B cell (primary cell): ENCODE measurements at regions not wholly inside any gene's neighbourhood (a gene's known extent, or its start where the extent isn't known, plus 50 kb on each side); places are given as distances from the start of the nearest gene placed in this dataset.

Experiments
- EZH2 ChIP-seq: IDR thresholded peaks from 2 replicates; pipeline ENCODE4 v1.6.1; 2012; ENCODE audit warnings: borderline replicate concordance, low read depth, mild to moderate bottlenecking, moderate library complexity, low read length; ENCODE audit not compliant: insufficient read depth, poor library complexity, severe bottlenecking
- TF ChIP-seq, protein P1 (sequence below): fragments of 200-600 bp; IDR thresholded peaks from one replicate; pipeline ENCODE4 v1.8.0; 2022; ENCODE audit warnings: antibody characterized with exemption, mild to moderate bottlenecking

DNA sequence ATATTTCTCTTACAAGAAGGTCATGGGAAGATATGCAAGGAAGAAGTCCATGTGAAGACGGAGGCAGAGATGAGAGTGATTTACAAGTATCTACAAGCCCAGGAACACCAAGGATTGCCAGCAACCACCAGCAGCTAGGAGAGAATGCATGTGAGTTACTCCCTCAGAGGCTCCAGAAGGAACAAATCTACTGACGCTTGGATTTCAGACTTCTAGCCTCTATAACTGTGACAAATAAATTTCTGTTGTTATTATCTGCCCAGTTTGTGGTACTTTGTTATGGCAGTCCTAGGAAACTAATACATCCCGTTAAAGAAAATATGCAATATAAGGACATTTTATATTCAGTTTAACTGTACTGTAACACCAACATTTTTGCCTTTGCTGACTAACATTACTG lies 283.9 kb downstream of the BCHE start:
- TF ChIP-seq EZH2 = no peak
- TF ChIP-seq, protein P1, sequence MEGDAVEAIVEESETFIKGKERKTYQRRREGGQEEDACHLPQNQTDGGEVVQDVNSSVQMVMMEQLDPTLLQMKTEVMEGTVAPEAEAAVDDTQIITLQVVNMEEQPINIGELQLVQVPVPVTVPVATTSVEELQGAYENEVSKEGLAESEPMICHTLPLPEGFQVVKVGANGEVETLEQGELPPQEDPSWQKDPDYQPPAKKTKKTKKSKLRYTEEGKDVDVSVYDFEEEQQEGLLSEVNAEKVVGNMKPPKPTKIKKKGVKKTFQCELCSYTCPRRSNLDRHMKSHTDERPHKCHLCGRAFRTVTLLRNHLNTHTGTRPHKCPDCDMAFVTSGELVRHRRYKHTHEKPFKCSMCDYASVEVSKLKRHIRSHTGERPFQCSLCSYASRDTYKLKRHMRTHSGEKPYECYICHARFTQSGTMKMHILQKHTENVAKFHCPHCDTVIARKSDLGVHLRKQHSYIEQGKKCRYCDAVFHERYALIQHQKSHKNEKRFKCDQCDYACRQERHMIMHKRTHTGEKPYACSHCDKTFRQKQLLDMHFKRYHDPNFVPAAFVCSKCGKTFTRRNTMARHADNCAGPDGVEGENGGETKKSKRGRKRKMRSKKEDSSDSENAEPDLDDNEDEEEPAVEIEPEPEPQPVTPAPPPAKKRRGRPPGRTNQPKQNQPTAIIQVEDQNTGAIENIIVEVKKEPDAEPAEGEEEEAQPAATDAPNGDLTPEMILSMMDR = no peak
